ENCODE measurements at regions not wholly inside any gene's neighbourhood (a gene's known extent, or its start where the extent isn't known, plus 50 kb on each side); places are given as distances from the start of the nearest gene placed in this dataset.

DNA sequence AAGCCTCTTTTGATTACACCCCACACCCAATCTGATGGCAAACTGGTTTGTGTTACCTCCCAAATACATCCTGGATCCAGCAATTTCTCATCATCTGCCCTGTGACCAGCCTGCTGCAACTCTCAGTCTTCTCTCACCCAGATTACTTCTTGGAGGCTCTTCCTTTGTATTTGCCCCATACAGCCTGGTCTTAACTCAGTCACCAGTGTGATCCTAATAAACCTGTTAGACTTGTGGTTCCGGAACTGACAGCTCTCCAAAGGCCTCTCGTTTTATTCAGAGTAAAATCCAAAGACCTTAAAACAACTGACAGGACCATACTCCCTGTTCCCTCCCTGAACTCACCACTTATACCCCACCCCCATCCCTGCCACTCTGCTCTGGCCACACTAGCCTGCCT is 228.2 kb upstream of the PAPPA start:
- TF ChIP-seq TCF7L2 (IDR thresholded peaks at IDR 0.05; ENCODE audit: low read depth, low read length): no peak
- TF ChIP-seq, protein P1, sequence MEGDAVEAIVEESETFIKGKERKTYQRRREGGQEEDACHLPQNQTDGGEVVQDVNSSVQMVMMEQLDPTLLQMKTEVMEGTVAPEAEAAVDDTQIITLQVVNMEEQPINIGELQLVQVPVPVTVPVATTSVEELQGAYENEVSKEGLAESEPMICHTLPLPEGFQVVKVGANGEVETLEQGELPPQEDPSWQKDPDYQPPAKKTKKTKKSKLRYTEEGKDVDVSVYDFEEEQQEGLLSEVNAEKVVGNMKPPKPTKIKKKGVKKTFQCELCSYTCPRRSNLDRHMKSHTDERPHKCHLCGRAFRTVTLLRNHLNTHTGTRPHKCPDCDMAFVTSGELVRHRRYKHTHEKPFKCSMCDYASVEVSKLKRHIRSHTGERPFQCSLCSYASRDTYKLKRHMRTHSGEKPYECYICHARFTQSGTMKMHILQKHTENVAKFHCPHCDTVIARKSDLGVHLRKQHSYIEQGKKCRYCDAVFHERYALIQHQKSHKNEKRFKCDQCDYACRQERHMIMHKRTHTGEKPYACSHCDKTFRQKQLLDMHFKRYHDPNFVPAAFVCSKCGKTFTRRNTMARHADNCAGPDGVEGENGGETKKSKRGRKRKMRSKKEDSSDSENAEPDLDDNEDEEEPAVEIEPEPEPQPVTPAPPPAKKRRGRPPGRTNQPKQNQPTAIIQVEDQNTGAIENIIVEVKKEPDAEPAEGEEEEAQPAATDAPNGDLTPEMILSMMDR (IDR thresholded peaks at IDR 0.05): no peak
